HepG2 (cell line): ENCODE measurements at regions not wholly inside any gene's neighbourhood (a gene's known extent, or its start where the extent isn't known, plus 50 kb on each side); places are given as distances from the start of the nearest gene placed in this dataset.

Experiments used
- ATAC-seq: fragments of 200-7000 bp; cut with Tn5 transposase; 3 replicates; pipeline ENCODE4 v1.9.1; 2020; ENCODE audit warnings: mild to moderate bottlenecking, moderate library complexity
- BruUV-seq: library from RNA; stranded (reverse); fragments of 400-500 nt; replicated peaks from 2 replicates; lab custom pipeline; 2021; lab: Mats Ljungman, UMichigan
- CTCF ChIA-PET: fragments of 300-600 bp; formaldehyde crosslinking; extraction: SDS; loops from one replicate; lab custom pipeline; 2021; ENCODE audit warnings: low total read pairs, inconsistent platforms, low intra/inter-chr PET ratio; lab: Yijun Ruan, JAX
- POLR2A ChIA-PET: fragments of 350-600 bp; sonication (Branson Sonifier 250); formaldehyde crosslinking; loops from one replicate; lab custom pipeline; 2020; ENCODE audit warnings: antibody characterized with exemption, inconsistent platforms; lab: Yijun Ruan, JAX
- DNase-seq: peaks from one replicate; pipeline ENCODE4 v3.0.0-alpha.2; 2015; ENCODE audit warnings: low spot score
- FAIRE-seq: peaks from 3 replicates; lab custom pipeline; 2011; peaks lifted over from hg19 to GRCh38; lab: Jason Lieb, UNC
- H2AFZ ChIP-seq: one replicate; pipeline ENCODE4 v1.6.1; 2011; ENCODE audit warnings: low read length, inconsistent platforms
- H3K27ac ChIP-seq: fragments of 300-600 bp; 3 replicates; pipeline ENCODE4 v1.8.0; 2011; ENCODE audit warnings: mixed run types, mild to moderate bottlenecking, mixed read lengths, low read length, inconsistent platforms; ENCODE audit not compliant: insufficient read depth; ENCODE audit errors: extremely low read length
- H3K27me3 ChIP-seq, 2 experiments: fragments of 200-600 bp in 1 of 2; 2 replicates in 1 of 2; 3 replicates in 1 of 2; pipeline versions ENCODE4 v1.6.0 to v1.8.0; 2011; ENCODE audit warnings: low read length in 2 of 2, mild to moderate bottlenecking in 2 of 2, moderate library complexity in 2 of 2, inconsistent platforms in 1 of 2; ENCODE audit not compliant: insufficient read depth in 2 of 2, control insufficient read depth in 1 of 2
- H3K36me3 ChIP-seq, 2 experiments: fragments of 200-600 bp in 1 of 2; replicated peaks in 1 of 2; 2 replicates in 1 of 2; 3 replicates in 1 of 2; pipeline versions ENCODE4 v1.5.1 to v1.8.0; 2011; ENCODE audit warnings: low read length in 2 of 2, inconsistent platforms in 1 of 2; ENCODE audit not compliant: insufficient read depth in 2 of 2, control insufficient read depth in 1 of 2
- H3K4me1 ChIP-seq: 2 replicates; pipeline ENCODE4 v1.5.1; 2012; ENCODE audit warnings: low read length, inconsistent platforms; ENCODE audit not compliant: insufficient read depth
- H3K4me2 ChIP-seq: 2 replicates; pipeline ENCODE4 v1.6.0; 2011; ENCODE audit warnings: low read depth, low read length, inconsistent platforms
- H3K4me3 ChIP-seq, 3 experiments: fragments of 200-600 bp in 1 of 3; sonication (generic), shearing (Covaris generic) in 1 of 3; replicated peaks in 1 of 3; 2 replicates each; pipeline ENCODE4 v1.5.1; 2011 to 2016; ENCODE audit warnings: low read length in 3 of 3, inconsistent platforms in 2 of 3, low read depth in 2 of 3, mild to moderate bottlenecking in 2 of 3, control low read depth in 1 of 3, mixed read lengths in 1 of 3; ENCODE audit not compliant: insufficient read depth in 1 of 3
- H3K79me2 ChIP-seq: one replicate; pipeline ENCODE4 v1.6.1; 2011; ENCODE audit warnings: low read length, inconsistent platforms; ENCODE audit not compliant: insufficient read depth
- H3K9ac ChIP-seq: 2 replicates; pipeline ENCODE4 v1.6.0; 2011; ENCODE audit warnings: mild to moderate bottlenecking, low read depth, low read length, inconsistent platforms; ENCODE audit not compliant: insufficient read depth
- H3K9me3 ChIP-seq: 2 replicates; pipeline ENCODE4 v1.5.1; 2012; ENCODE audit warnings: mild to moderate bottlenecking, low read length
- H4K20me1 ChIP-seq: 2 replicates; pipeline ENCODE4 v1.6.0; 2011; ENCODE audit warnings: inconsistent platforms, mild to moderate bottlenecking, low read length, moderate library complexity; ENCODE audit not compliant: insufficient read depth
- CENPX ChIP-seq: sonication (generic); formaldehyde crosslinking; IDR thresholded peaks from 2 replicates; pipeline ENCODE4 v1.9.0; 2021; ENCODE audit warnings: mild to moderate bottlenecking, missing genetic modification reagents, moderate library complexity
- FOXA3 ChIP-seq: IDR thresholded peaks from 2 replicates; pipeline ENCODE4 v1.6.1; 2016; ENCODE audit warnings: missing genetic modification reagents, missing compliant biosample characterization
- SMC3 ChIP-seq: IDR thresholded peaks from 2 replicates; pipeline ENCODE4 v1.6.1; 2011; ENCODE audit warnings: low read length, improper control_type of control experiment
- STAG1 ChIP-seq: sonication (generic); formaldehyde crosslinking; IDR thresholded peaks from 2 replicates; pipeline ENCODE4 v1.4.0; 2020; ENCODE audit warnings: missing genetic modification reagents
- TEAD3 ChIP-seq: optimal IDR thresholded peaks from 2 replicates; pipeline ENCODE3; 2016; ENCODE audit warnings: borderline replicate concordance
- ZNF446 ChIP-seq: sonication (generic); formaldehyde crosslinking; IDR thresholded peaks from 2 replicates; pipeline ENCODE4 v1.5.0; 2020; ENCODE audit warnings: mild to moderate bottlenecking, missing genetic modification reagents
- ZNF749 ChIP-seq: sonication (generic); formaldehyde crosslinking; IDR thresholded peaks from 2 replicates; pipeline ENCODE4 v1.8.0; 2022; ENCODE audit warnings: mild to moderate bottlenecking, missing genetic modification reagents, moderate library complexity, borderline replicate concordance
- WGBS: methylation state at CpG from one replicate; pipeline ENCODE4 v1.1.6; 2017; ENCODE audit warnings: low lambda C conversion rate; 5-methylcytosine and 5-hydroxymethylcytosine counted together
- in situ Hi-C: cut with HindIII; loops from 2 replicates; pipeline ENCODE4 v1.10.0; 2017; ENCODE audit warnings: low pct_unique_long_range_greater_than_20kb; ENCODE audit not compliant: extremely low pct_ligation_motif_present
- intact Hi-C: fragments of 100-400 bp; cut with micrococcal nuclease; formaldehyde crosslinking; loops from one replicate; pipeline ENCODE4 v1.10.0; 2022; ENCODE audit not compliant: unreplicated experiment
- TF ChIP-seq, protein P1 (sequence below): sonication (generic); formaldehyde crosslinking; IDR thresholded peaks from 2 replicates; pipeline ENCODE4 v1.4.0; 2020; ENCODE audit warnings: missing genetic modification reagents
- TF ChIP-seq, protein P2 (sequence below): sonication (generic); formaldehyde crosslinking; IDR thresholded peaks from 2 replicates; pipeline ENCODE4 v1.4.0; 2020; ENCODE audit warnings: missing genetic modification reagents, mild to moderate bottlenecking, borderline replicate concordance
- TF ChIP-seq, protein P3 (sequence below): sonication (generic); formaldehyde crosslinking; IDR thresholded peaks from 2 replicates; pipeline ENCODE4 v1.8.1; 2023; ENCODE audit warnings: missing genetic modification reagents, inconsistent platforms, borderline replicate concordance
- TF ChIP-seq, protein P4 (sequence below): sonication (generic); formaldehyde crosslinking; IDR thresholded peaks from 2 replicates; pipeline ENCODE4 v1.5.0; 2020; ENCODE audit warnings: mild to moderate bottlenecking, missing genetic modification reagents, moderate library complexity

DNA sequence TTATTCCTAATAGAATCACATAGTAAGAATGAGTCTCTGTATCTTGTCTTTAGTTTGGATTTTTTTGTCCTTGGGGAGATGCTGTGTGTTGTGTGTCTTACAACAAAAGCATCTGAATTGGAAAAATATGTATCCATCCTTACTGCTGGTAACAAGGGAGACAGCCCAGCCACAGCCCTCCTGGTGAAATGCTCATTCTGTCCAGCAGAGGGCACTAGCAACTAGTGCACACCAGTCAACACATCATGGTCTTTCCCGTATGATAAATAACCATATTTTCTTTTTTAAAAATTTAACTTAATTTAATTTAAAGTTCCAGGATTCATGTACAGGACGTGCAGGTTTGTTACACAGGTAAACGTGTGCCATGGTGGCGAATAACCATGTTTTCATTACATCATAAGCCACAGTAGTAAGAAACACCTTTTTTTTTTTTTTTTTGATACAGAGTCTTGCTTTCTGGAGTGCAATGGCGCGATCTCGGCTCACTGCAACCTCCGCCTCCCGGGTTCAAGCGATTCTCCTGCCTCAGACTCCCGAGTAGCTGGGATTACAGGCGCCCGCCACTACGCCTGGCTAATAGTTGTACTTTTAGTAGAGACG, 245.1 kb downstream of the PTBP2 start:
- POLR2A ChIA-PET = no interaction called here
- H2AFZ ChIP-seq = no peak overlapping the region
- H3K4me3 ChIP-seq = no peak overlapping the region
- H3K4me1 ChIP-seq = no peaks in the 10 kb centered on the region
- H4K20me1 ChIP-seq = no peaks in the 10 kb centered on the region
- no peaks in the 10 kb centered on the region for H3K36me3 ChIP-seq
- DNase-seq = peak; percentile 35
- in situ Hi-C loops (loop anchor here (10.0 kb wide), 1 partner anchor 1088 kb away; no protein-coding TSS in a partner anchor), intact Hi-C loops (loop anchor here (1.0 kb wide), 1 partner anchor 854 kb away; no protein-coding TSS in a partner anchor)
- H3K27me3 ChIP-seq = no peaks in the 10 kb centered on the region
- CTCF ChIA-PET = interaction anchor here (1.2 to 2.4 kb wide), 3 partner anchors 1084 to 1502 kb away, joined by 5 to 15 read pairs (median 8); no protein-coding TSS in a partner anchor
- H3K9me3 ChIP-seq = no peaks in the 10 kb centered on the region
- peak overlapping the region; percentile 18; the same call in 1 of the 2 replicates for H3K4me2 ChIP-seq
- no peaks in the 10 kb centered on the region for H3K79me2 ChIP-seq
- H3K9ac ChIP-seq = no peak overlapping the region
- WGBS = 25% methylated on average over 15 of the region's 15 CpGs
- no TSS peak for BruUV-seq
- peak; percentile 90 for ATAC-seq
- peak; percentile 57 for FAIRE-seq
- H3K27ac ChIP-seq = no peak overlapping the region
- TF ChIP-seq ZNF446 (CRISPR knock-in tag) = no peak
- TF ChIP-seq STAG1 (CRISPR knock-in tag) = peak; percentile 70
- TF ChIP-seq SMC3 = peak; percentile 65
- TF ChIP-seq, protein P1, sequence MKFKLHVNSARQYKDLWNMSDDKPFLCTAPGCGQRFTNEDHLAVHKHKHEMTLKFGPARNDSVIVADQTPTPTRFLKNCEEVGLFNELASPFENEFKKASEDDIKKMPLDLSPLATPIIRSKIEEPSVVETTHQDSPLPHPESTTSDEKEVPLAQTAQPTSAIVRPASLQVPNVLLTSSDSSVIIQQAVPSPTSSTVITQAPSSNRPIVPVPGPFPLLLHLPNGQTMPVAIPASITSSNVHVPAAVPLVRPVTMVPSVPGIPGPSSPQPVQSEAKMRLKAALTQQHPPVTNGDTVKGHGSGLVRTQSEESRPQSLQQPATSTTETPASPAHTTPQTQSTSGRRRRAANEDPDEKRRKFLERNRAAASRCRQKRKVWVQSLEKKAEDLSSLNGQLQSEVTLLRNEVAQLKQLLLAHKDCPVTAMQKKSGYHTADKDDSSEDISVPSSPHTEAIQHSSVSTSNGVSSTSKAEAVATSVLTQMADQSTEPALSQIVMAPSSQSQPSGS (CRISPR knock-in tag) = no peak
- TF ChIP-seq FOXA3 (CRISPR knock-in tag) = no peak
- TF ChIP-seq CENPX (CRISPR knock-in tag) = no peak
- TF ChIP-seq, protein P2, sequence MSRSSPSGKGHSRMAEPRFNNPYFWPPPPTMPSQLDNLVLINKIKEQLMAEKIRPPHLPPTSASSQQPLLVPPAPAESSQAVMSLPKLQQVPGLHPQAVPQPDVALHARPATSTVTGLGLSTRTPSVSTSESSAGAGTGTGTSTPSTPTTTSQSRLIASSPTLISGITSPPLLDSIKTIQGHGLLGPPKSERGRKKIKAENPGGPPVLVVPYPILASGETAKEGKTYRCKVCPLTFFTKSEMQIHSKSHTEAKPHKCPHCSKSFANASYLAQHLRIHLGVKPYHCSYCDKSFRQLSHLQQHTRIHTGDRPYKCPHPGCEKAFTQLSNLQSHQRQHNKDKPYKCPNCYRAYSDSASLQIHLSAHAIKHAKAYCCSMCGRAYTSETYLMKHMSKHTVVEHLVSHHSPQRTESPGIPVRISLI = peak; percentile 64; the same call in 1 of the 2 replicates
- TF ChIP-seq, protein P3, sequence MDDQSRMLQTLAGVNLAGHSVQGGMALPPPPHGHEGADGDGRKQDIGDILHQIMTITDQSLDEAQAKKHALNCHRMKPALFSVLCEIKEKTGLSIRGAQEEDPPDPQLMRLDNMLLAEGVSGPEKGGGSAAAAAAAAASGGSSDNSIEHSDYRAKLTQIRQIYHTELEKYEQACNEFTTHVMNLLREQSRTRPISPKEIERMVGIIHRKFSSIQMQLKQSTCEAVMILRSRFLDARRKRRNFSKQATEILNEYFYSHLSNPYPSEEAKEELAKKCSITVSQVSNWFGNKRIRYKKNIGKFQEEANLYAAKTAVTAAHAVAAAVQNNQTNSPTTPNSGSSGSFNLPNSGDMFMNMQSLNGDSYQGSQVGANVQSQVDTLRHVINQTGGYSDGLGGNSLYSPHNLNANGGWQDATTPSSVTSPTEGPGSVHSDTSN = no peak
- peak; percentile 44 for TF ChIP-seq TEAD3 (CRISPR knock-in tag)
- no peak for TF ChIP-seq ZNF749 (CRISPR knock-in tag)
- TF ChIP-seq, protein P4, sequence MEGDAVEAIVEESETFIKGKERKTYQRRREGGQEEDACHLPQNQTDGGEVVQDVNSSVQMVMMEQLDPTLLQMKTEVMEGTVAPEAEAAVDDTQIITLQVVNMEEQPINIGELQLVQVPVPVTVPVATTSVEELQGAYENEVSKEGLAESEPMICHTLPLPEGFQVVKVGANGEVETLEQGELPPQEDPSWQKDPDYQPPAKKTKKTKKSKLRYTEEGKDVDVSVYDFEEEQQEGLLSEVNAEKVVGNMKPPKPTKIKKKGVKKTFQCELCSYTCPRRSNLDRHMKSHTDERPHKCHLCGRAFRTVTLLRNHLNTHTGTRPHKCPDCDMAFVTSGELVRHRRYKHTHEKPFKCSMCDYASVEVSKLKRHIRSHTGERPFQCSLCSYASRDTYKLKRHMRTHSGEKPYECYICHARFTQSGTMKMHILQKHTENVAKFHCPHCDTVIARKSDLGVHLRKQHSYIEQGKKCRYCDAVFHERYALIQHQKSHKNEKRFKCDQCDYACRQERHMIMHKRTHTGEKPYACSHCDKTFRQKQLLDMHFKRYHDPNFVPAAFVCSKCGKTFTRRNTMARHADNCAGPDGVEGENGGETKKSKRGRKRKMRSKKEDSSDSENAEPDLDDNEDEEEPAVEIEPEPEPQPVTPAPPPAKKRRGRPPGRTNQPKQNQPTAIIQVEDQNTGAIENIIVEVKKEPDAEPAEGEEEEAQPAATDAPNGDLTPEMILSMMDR = peak; percentile 75
